WTC11 (cell line): ENCODE measurements at regions not wholly inside any gene's neighbourhood (a gene's known extent, or its start where the extent isn't known, plus 50 kb on each side); places are given as distances from the start of the nearest gene placed in this dataset.

Experiments
- ELF4 ChIP-seq: sonication (generic); formaldehyde crosslinking; IDR thresholded peaks from 2 replicates; pipeline ENCODE4 v1.8.1; 2022; ENCODE audit warnings: low read depth, mild to moderate bottlenecking, moderate library complexity, missing genetic modification reagents
- ETV6 ChIP-seq: sonication (generic); formaldehyde crosslinking; IDR thresholded peaks from 2 replicates; pipeline ENCODE4 v1.8.1; 2022; ENCODE audit warnings: mild to moderate bottlenecking, missing genetic modification reagents
- NFYB ChIP-seq: sonication (generic); formaldehyde crosslinking; conservative IDR thresholded peaks from 2 replicates; pipeline ENCODE4 v1.8.0; 2022; ENCODE audit warnings: low read depth, missing genetic modification reagents
- SMAD3 ChIP-seq: sonication (generic); formaldehyde crosslinking; IDR thresholded peaks from 2 replicates; pipeline ENCODE4 v1.8.0; 2022; ENCODE audit warnings: missing genetic modification reagents, mild to moderate bottlenecking, borderline replicate concordance
- ZBTB21 ChIP-seq: sonication (generic); formaldehyde crosslinking; IDR thresholded peaks from 2 replicates; pipeline ENCODE4 v1.8.1; 2023; ENCODE audit warnings: mild to moderate bottlenecking, missing genetic modification reagents, borderline replicate concordance
- ZNF138 ChIP-seq: sonication (generic); formaldehyde crosslinking; conservative IDR thresholded peaks from 2 replicates; pipeline ENCODE4 v1.8.1; 2022; ENCODE audit warnings: mild to moderate bottlenecking, moderate library complexity, missing genetic modification reagents
- TF ChIP-seq, protein P1 (sequence below): sonication (generic); formaldehyde crosslinking; IDR thresholded peaks from 2 replicates; pipeline ENCODE4 v1.8.1; 2022; ENCODE audit warnings: mild to moderate bottlenecking, missing genetic modification reagents, moderate library complexity, borderline replicate concordance
- TF ChIP-seq, protein P2 (sequence below): fragments of 200-600 bp; IDR thresholded peaks from 2 replicates; pipeline ENCODE4 v1.8.0; 2022; ENCODE audit warnings: antibody characterized with exemption
- TF ChIP-seq, protein P3 (sequence below): sonication (generic); formaldehyde crosslinking; conservative IDR thresholded peaks from 2 replicates; pipeline ENCODE4 v1.8.1; 2022; ENCODE audit warnings: mild to moderate bottlenecking, missing genetic modification reagents
- TF ChIP-seq, protein P4 (sequence below): sonication (generic); formaldehyde crosslinking; conservative IDR thresholded peaks from 2 replicates; pipeline ENCODE4 v1.8.1; 2023; ENCODE audit warnings: mild to moderate bottlenecking, low read depth, missing genetic modification reagents, moderate library complexity

DNA sequence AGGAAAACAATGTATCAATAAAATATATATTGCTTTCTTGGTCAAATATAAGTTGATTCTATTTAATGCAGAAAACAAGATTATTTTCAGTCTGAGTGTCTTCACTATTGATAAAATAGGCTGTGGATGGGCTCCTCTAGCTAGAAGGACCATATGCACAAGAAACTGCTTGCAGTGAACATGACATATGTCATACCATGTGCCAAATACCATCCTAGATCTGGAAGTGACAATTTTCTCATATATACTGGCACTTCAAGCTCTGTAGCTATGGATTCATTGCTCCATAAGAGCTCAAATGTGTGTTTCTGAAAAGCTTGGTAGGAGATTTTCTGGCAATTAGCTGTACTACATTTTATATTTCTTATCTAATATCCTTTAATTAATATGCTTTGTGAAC lies 95.6 kb upstream of the CDH6 start:
- TF ChIP-seq, protein P1, sequence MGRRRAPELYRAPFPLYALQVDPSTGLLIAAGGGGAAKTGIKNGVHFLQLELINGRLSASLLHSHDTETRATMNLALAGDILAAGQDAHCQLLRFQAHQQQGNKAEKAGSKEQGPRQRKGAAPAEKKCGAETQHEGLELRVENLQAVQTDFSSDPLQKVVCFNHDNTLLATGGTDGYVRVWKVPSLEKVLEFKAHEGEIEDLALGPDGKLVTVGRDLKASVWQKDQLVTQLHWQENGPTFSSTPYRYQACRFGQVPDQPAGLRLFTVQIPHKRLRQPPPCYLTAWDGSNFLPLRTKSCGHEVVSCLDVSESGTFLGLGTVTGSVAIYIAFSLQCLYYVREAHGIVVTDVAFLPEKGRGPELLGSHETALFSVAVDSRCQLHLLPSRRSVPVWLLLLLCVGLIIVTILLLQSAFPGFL (CRISPR knock-in tag): no peak
- TF ChIP-seq, protein P2, sequence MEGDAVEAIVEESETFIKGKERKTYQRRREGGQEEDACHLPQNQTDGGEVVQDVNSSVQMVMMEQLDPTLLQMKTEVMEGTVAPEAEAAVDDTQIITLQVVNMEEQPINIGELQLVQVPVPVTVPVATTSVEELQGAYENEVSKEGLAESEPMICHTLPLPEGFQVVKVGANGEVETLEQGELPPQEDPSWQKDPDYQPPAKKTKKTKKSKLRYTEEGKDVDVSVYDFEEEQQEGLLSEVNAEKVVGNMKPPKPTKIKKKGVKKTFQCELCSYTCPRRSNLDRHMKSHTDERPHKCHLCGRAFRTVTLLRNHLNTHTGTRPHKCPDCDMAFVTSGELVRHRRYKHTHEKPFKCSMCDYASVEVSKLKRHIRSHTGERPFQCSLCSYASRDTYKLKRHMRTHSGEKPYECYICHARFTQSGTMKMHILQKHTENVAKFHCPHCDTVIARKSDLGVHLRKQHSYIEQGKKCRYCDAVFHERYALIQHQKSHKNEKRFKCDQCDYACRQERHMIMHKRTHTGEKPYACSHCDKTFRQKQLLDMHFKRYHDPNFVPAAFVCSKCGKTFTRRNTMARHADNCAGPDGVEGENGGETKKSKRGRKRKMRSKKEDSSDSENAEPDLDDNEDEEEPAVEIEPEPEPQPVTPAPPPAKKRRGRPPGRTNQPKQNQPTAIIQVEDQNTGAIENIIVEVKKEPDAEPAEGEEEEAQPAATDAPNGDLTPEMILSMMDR: no peak
- TF ChIP-seq ZNF138 (CRISPR knock-in tag) (no peak), NFYB (no peak), ZBTB21 (CRISPR knock-in tag) (no peak), SMAD3 (no peak), ETV6 (CRISPR knock-in tag) (no peak), ELF4 (CRISPR knock-in tag) (no peak)
- TF ChIP-seq, protein P3, sequence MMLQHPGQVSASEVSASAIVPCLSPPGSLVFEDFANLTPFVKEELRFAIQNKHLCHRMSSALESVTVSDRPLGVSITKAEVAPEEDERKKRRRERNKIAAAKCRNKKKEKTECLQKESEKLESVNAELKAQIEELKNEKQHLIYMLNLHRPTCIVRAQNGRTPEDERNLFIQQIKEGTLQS (CRISPR knock-in tag): no peak
- TF ChIP-seq, protein P4, sequence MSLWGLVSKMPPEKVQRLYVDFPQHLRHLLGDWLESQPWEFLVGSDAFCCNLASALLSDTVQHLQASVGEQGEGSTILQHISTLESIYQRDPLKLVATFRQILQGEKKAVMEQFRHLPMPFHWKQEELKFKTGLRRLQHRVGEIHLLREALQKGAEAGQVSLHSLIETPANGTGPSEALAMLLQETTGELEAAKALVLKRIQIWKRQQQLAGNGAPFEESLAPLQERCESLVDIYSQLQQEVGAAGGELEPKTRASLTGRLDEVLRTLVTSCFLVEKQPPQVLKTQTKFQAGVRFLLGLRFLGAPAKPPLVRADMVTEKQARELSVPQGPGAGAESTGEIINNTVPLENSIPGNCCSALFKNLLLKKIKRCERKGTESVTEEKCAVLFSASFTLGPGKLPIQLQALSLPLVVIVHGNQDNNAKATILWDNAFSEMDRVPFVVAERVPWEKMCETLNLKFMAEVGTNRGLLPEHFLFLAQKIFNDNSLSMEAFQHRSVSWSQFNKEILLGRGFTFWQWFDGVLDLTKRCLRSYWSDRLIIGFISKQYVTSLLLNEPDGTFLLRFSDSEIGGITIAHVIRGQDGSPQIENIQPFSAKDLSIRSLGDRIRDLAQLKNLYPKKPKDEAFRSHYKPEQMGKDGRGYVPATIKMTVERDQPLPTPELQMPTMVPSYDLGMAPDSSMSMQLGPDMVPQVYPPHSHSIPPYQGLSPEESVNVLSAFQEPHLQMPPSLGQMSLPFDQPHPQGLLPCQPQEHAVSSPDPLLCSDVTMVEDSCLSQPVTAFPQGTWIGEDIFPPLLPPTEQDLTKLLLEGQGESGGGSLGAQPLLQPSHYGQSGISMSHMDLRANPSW (CRISPR knock-in tag): no peak
